ENCODE measurements at regions not wholly inside any gene's neighbourhood (a gene's known extent, or its start where the extent isn't known, plus 50 kb on each side); places are given as distances from the start of the nearest gene placed in this dataset.

GRCh38 chr5:171528036-171528435 is 108.6 kb downstream of the FGF18 start:
- TF ChIP-seq CTCF (IDR thresholded peaks at IDR 0.05) (no peak), POLR2A (IDR thresholded peaks at IDR 0.05) (no peak)

Measured in body of pancreas (tissue), 4 donors.